Stimulated activated naive CD8-positive, alpha-beta T cell treated with anti-CD3 and anti-CD28 coated beads, Interleukin-15, Interleukin-2, amounts not matched to agents 100 U/mL and 50 U/mL, for 24 hours (primary cell): ENCODE measurements at regions not wholly inside any gene's neighbourhood (a gene's known extent, or its start where the extent isn't known, plus 50 kb on each side); places are given as distances from the start of the nearest gene placed in this dataset.
A peak's percentile ranks its signal among the peaks of the same experiment; 100 is the strongest.
"Not testable (repeated sequence)": the region's sequence is repeated elsewhere in the genome, so short reads cannot be mapped to it uniquely, and the experiment has no call there.

Experiments used
- ATAC-seq: fragments of 150-1000 bp; cut with Tn5 transposase; one replicate; pipeline ENCODE4 v1.10.0; 2021
- DNase-seq: peaks from one replicate; pipeline ENCODE4 v3.0.0; 2021

DNA sequence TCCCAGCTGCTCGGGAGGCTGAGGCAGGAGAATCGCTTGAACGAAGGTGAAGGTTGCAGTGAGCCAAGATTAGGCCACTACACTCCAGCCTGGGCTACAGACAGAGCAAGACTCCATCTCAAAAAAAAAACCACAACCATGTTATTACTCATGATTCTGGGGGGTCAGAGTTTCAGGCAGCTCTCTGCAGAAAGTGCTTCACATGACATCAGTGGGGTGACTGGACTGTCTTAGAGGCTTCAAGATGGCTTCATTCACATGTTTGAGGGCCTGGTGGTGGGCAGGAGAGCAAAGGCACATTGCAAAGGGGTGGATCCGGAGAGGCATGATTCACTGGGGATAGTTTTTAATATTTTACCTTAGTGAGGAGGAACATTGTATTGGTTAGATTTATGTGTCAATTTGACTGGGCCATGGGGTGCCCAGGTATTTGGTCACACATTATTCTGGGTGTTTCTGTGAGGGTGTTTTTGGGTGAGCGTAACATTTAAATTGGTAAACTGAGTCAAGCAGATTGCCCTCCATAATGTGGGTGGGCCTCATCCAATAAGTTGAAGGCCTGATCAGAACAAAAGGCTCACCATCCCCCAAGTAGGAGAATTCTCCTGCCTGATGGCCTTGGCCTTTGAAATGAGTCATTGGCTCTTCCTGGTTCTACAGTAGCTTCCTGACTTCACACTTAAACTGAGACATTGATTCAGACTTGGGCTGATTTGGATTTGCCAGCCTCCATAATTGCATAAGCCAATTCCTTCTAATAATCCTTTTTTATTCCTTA is 109.8 kb downstream of the GOSR1 start:
- peak; percentile 90 for ATAC-seq

DNA sequence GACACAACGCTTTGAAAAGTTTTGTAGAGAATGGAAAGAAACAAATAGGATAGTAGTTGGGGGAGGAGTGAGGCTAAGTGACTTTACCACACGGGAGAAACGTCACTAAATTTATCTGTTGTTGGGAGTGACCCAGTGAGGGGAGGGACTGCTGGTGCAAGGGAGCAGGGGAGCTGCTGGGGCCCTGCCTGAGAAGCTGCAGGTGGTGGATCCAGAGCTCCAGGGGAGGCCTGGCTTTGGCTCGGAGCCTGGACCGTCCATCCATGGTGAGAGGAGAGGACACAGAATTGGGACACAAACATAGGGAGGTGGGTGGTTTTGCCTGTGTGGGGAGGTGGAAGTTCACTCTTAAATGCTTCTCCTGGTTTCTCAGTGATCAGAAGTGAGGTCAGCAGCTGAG is 107.6 kb downstream of the GOSR1 start:
- DNase-seq (no peak), ATAC-seq (no peak)

More for the DNA sequence above, 109.8 kb downstream of the GOSR1 start:
- DNase-seq: no peak

DNA sequence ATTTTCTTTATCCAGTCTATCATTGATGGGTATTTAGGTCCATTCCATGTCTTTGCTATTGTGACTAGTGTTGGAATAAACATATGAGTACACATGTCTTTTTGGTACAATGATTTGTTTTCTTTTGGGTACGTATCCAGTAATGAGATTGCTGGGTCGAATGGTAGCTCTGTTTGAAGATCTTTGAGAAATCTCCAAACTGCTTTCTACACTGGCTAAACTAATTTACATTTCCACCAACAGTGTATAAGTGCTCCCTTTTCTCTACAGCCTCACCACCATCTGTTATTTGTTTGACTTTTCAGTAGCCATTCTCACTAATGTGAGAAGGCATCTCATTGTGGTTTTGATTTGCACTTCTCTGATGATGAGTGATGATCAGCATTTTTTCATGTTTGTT is 103.7 kb downstream of the GOSR1 start:
- ATAC-seq (no peak), DNase-seq (no peak)

DNA sequence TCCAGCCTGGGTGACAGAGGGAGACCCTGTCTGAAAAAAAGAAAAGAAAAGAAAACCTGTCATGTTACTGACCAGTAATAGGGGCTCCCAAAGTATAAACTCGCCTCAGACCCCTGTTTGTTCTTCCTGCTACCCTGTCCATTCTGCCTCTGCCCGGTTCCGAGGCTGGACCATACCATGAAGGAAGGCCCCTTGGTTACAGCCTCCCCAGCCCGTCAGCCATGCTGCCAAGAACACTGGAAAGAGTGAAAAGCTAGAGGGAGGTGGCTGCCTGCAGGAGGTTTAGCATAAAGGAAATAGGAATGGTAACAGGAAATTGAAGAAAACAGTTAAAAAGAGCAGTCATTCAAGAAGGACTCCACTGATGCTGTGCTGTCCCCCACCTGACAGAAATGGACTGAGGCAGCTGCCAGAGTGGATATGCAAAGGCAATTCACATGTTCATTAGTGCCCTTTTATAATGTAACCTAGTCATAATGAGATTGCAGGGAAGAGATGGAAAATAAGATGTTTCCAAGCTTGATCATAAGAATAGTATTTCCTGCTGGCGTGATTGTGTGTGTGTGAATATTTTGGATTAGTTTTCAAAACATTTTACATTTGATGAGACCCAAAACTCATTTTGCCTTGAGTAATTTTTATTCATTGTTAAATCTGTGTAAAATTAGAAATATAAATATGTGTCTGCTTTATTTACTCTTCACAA is 102.6 kb downstream of the GOSR1 start:
- DNase-seq (no peak), ATAC-seq (no peak)

DNA sequence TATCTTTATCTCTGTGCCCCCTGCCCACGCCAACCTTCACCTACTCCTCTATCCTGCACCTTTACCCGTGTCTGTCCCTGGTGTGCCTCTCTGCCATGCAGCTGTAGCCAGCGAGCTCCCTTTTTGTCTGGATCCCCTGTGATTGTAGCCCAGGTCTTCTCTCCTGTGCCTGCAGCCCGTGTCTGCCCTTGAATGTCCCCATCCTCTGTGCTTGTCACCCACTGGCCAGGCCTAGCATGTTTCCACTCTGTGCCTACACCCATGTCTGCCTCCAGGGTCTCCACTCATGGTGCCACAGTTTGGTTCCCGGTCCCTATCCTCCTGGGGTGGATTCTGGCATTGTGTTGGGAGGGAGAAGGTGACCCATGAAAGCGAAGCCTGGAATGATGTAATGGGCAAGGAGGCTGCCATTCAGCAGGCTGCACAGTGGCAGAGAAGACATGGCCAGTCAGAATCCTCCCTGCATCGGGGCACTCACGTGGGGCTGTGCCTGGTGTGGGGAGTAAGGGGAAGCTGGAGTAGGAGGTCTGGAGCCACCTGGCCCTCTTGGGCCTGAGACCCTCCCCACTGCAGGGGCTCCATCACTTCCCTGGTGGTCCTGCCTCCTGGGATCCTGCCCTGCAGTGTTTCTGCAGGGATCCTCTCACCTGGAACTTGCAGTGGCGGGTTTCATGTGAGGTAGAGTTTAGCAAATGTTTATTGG is 101.0 kb downstream of the GOSR1 start:
- ATAC-seq, DNase-seq: not testable (repeated sequence)
